SK-N-SH (cell line): ENCODE measurements at regions not wholly inside any gene's neighbourhood (a gene's known extent, or its start where the extent isn't known, plus 50 kb on each side); places are given as distances from the start of the nearest gene placed in this dataset.

ENCODE experiments used
- CTCF ChIA-PET: fragments of 300-600, 350-600 bp; formaldehyde crosslinking; extraction: SDS; loops from one replicate; lab custom pipeline; 2021; lab: Yijun Ruan, JAX
- POLR2A ChIA-PET: fragments of 350-600 bp; sonication (Branson Sonifier 250); formaldehyde crosslinking; extraction: SDS; loops from one replicate; lab custom pipeline; 2020; ENCODE audit warnings: antibody characterized with exemption, inconsistent platforms; lab: Yijun Ruan, JAX
- DNase-seq: peaks from one replicate; pipeline ENCODE4 v3.0.0; 2012
- H2AFZ ChIP-seq: fragments of 200-600 bp; sonication (generic); 2 replicates; pipeline ENCODE4 v1.8.1; 2016; ENCODE audit warnings: antibody characterized with exemption, mild to moderate bottlenecking, low read depth
- H3F3A ChIP-seq: fragments of 200-600 bp; sonication (generic); replicated peaks from 2 replicates; pipeline ENCODE3; 2016; ENCODE audit warnings: antibody characterized with exemption, mild to moderate bottlenecking; ENCODE audit not compliant: insufficient read depth
- H3K27ac ChIP-seq, 2 experiments: fragments of 200-500 bp in 1 of 2; fragments of 200-600 bp in 1 of 2; sonication (Bioruptor generic) in 1 of 2; sonication (generic), shearing (Covaris generic) in 1 of 2; 2 replicates each; pipeline versions ENCODE4 v1.5.1 to v1.6.1; 2014 to 2016; ENCODE audit warnings: low read depth in 2 of 2, inconsistent platforms in 1 of 2, low read length in 1 of 2, mild to moderate bottlenecking in 1 of 2, mixed read lengths in 1 of 2
- H3K27me3 ChIP-seq: fragments of 200-600 bp; sonication (generic), shearing (Covaris generic); 2 replicates; pipeline ENCODE4 v1.6.1; 2016; ENCODE audit warnings: mixed run types; ENCODE audit not compliant: insufficient read depth
- H3K36me3 ChIP-seq, 2 experiments: fragments of 200-500 bp in 1 of 2; fragments of 200-600 bp in 1 of 2; sonication (Bioruptor generic) in 1 of 2; sonication (generic) in 1 of 2; replicated peaks in 1 of 2; 2 replicates each; pipeline versions ENCODE3 to v1.5.1; 2014 to 2016; ENCODE audit warnings: low read length in 1 of 2, mild to moderate bottlenecking in 1 of 2; ENCODE audit not compliant: insufficient read depth in 2 of 2, control insufficient read depth in 1 of 2
- H3K4me1 ChIP-seq, 2 experiments: fragments of 200-500 bp in 1 of 2; fragments of 200-600 bp in 1 of 2; sonication (Bioruptor generic) in 1 of 2; sonication (generic), shearing (Covaris generic) in 1 of 2; 2 replicates each; pipeline versions ENCODE4 v1.5.1 to v1.6.1; 2014 to 2016; ENCODE audit warnings: low read depth in 1 of 2, low read length in 1 of 2, mixed run types in 1 of 2; ENCODE audit not compliant: insufficient read depth in 2 of 2, control insufficient read depth in 1 of 2
- H3K4me2 ChIP-seq: fragments of 200-600 bp; sonication (generic), shearing (Covaris generic); 2 replicates; pipeline ENCODE4 v1.6.1; 2017; ENCODE audit warnings: mixed run types
- H3K4me3 ChIP-seq, 2 experiments: fragments of 200-500 bp in 1 of 2; fragments of 200-600 bp in 1 of 2; sonication (Bioruptor generic) in 1 of 2; sonication (generic), shearing (Covaris generic) in 1 of 2; 2 replicates each; pipeline versions ENCODE4 v1.5.1 to v1.8.1; 2014 to 2016; ENCODE audit warnings: low read depth in 2 of 2, inconsistent platforms in 1 of 2, low read length in 1 of 2, mild to moderate bottlenecking in 1 of 2, mixed read lengths in 1 of 2, moderate library complexity in 1 of 2
- H3K79me2 ChIP-seq: fragments of 200-600 bp; sonication (generic); 2 replicates; pipeline ENCODE4 v1.8.1; 2017; ENCODE audit warnings: mild to moderate bottlenecking; ENCODE audit not compliant: insufficient read depth
- H3K9ac ChIP-seq: fragments of 200-600 bp; sonication (generic); 2 replicates; pipeline ENCODE4 v1.6.1; 2017; ENCODE audit warnings: mixed run types
- H3K9me2 ChIP-seq: fragments of 200-600 bp; sonication (generic); 2 replicates; pipeline ENCODE4 v1.6.1; 2017; ENCODE audit warnings: mixed run types
- H3K9me3 ChIP-seq: fragments of 200-600 bp; sonication (generic); 2 replicates; pipeline ENCODE4 v1.6.1; 2017; ENCODE audit warnings: mixed run types, mild to moderate bottlenecking, moderate library complexity
- H4K20me1 ChIP-seq: fragments of 200-600 bp; sonication (generic); 2 replicates; pipeline ENCODE4 v1.6.1; 2017; ENCODE audit warnings: mild to moderate bottlenecking, mixed run types; ENCODE audit not compliant: insufficient read depth
- ELF1 ChIP-seq: IDR thresholded peaks from 2 replicates; pipeline ENCODE4 v1.4.0; 2012
- EP300 ChIP-seq, 2 experiments: IDR thresholded peaks; 2 replicates each; pipeline versions ENCODE4 v1.4.0 to v1.6.1; 2012; ENCODE audit warnings: borderline replicate concordance in 1 of 2, low read depth in 1 of 2, low read length in 1 of 2
- EZH2phosphoT487 ChIP-seq: fragments of 200-600 bp; sonication (generic); IDR thresholded peaks from 2 replicates; pipeline ENCODE4 v1.6.1; 2017; ENCODE audit warnings: low read depth, mixed run types, mild to moderate bottlenecking, antibody characterized with exemption, moderate library complexity, borderline replicate concordance
- FOSL2 ChIP-seq: IDR thresholded peaks from 2 replicates; pipeline ENCODE4 v1.4.0; 2012; ENCODE audit warnings: low read depth, mild to moderate bottlenecking, moderate library complexity, borderline replicate concordance
- FOXM1 ChIP-seq: IDR thresholded peaks from 2 replicates; pipeline ENCODE4 v1.4.0; 2012; ENCODE audit warnings: low read depth, mild to moderate bottlenecking
- IRF3 ChIP-seq: fragments of 150-350 bp; IDR thresholded peaks from 2 replicates; pipeline ENCODE4 v1.6.1; 2016; ENCODE audit warnings: mild to moderate bottlenecking, low read depth, low read length
- JUND ChIP-seq: IDR thresholded peaks from 2 replicates; pipeline ENCODE4 v1.4.0; 2012
- MEF2A ChIP-seq: IDR thresholded peaks from 2 replicates; pipeline ENCODE4 v1.4.0; 2012; ENCODE audit warnings: low read depth, borderline replicate concordance
- MXI1 ChIP-seq: IDR thresholded peaks from 2 replicates; pipeline ENCODE4 v1.6.1; 2012; ENCODE audit warnings: mild to moderate bottlenecking, low read depth, low read length, improper control_type of control experiment
- NFIC ChIP-seq: IDR thresholded peaks from 2 replicates; pipeline ENCODE4 v1.4.0; 2012; ENCODE audit warnings: borderline replicate concordance
- PBX3 ChIP-seq: IDR thresholded peaks from 2 replicates; pipeline ENCODE4; 2012
- POLR2AphosphoS5 ChIP-seq: IDR thresholded peaks from 2 replicates; pipeline ENCODE4 v1.6.1; 2012; ENCODE audit warnings: low read depth, low read length
- RAD21 ChIP-seq: IDR thresholded peaks from 2 replicates; pipeline ENCODE4 v1.6.1; 2012; ENCODE audit warnings: mild to moderate bottlenecking, low read length
- RCOR1 ChIP-seq: fragments of 150-350 bp; IDR thresholded peaks from 2 replicates; pipeline ENCODE4 v1.6.1; 2017; ENCODE audit warnings: antibody characterized with exemption, low read length
- RFX5 ChIP-seq: IDR thresholded peaks from 2 replicates; pipeline ENCODE4 v1.6.1; 2012; ENCODE audit warnings: mild to moderate bottlenecking, improper control_type of control experiment, low read length
- TAF1 ChIP-seq: IDR thresholded peaks from 2 replicates; pipeline ENCODE4 v1.6.1; 2012; ENCODE audit warnings: low read depth, mild to moderate bottlenecking, low read length, moderate library complexity, borderline replicate concordance
- TCF12 ChIP-seq: IDR thresholded peaks from 2 replicates; pipeline ENCODE4 v1.4.0; 2012
- TEAD4 ChIP-seq: IDR thresholded peaks from 2 replicates; pipeline ENCODE4 v1.4.0; 2012; ENCODE audit warnings: mild to moderate bottlenecking, borderline replicate concordance; ENCODE audit not compliant: insufficient read depth
- USF1 ChIP-seq: IDR thresholded peaks from 2 replicates; pipeline ENCODE4 v1.4.0; 2012; ENCODE audit warnings: low read depth, borderline replicate concordance
- YY1 ChIP-seq: IDR thresholded peaks from 2 replicates; pipeline ENCODE4 v1.4.0; 2012; ENCODE audit warnings: low read depth, mild to moderate bottlenecking
- ZBTB33 ChIP-seq: IDR thresholded peaks from 2 replicates; pipeline ENCODE4 v1.4.0; 2012; ENCODE audit warnings: low read depth, borderline replicate concordance
- WGBS: methylation state at CpG from one replicate; pipeline ENCODE4 v1.1.6; 2017; ENCODE audit warnings: low lambda C conversion rate; 5-methylcytosine and 5-hydroxymethylcytosine counted together
- TF ChIP-seq, protein P1 (sequence below): fragments of 150-350 bp; IDR thresholded peaks from 2 replicates; pipeline ENCODE4 v1.6.1; 2017; ENCODE audit warnings: antibody characterized with exemption, low read length, low read depth, borderline replicate concordance

DNA sequence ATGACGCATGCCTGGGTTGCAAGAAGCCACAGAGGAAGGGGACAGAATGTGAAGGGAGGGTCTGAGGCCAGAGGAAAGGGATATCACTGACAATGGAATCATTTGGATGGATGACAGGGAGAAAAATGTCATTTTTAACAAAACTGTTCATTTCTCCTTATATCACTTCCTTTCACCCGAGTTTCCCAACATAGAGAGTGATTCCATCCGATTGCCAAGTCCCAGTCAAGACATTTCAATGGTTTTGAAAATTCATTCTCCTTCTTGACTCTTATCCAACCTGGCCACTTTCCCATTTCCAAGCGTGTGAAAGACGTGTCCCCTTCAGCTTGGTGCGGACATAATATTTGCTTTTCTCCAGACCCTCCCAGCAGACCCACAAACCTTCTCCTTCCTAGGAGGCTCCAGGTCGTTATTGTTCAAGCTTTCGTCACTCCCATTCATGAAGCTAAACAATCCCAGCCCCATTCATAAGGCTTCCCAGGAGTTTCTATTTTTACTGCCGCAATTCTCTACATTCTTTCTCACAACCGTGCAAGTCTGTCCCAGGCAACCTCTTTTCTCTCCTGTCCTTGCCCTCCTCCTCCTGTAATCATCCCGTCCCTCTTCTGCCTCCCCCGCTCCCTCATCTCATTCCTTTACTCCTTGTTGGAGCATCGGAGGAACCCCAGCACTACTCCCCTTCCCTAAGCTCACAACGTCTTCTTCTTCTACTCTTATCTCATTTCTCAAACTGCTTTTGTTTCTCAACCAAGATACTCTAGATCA, 301.3 kb upstream of the KLF6 start (continued):
- no peak for TF ChIP-seq IRF3
- TF ChIP-seq RFX5 = no peak

GRCh38 chr10:4083509-4084003, 298.5 kb upstream of the KLF6 start:
- Histone ChIP-seq H3K27me3 (no peaks in the 10 kb centered on the region), H3K79me2 (no peaks in the 10 kb centered on the region), H3K4me1 (peaks cover 22 to 23% of the 10 kb centered on the region in 2 experiments), H3K4me3 (no peak overlapping the region), H3K9me3 (no peaks in the 10 kb centered on the region), H3K9me2 (no peaks in the 10 kb centered on the region), H4K20me1 (no peaks in the 10 kb centered on the region), H3K27ac (peak overlapping the region; percentile 77 to 92), H3K36me3 (no peaks in the 10 kb centered on the region), H3K9ac (no peak overlapping the region), H3F3A (peaks cover 11% of the 10 kb centered on the region), H2AFZ (peak overlapping the region; percentile 53; the same call in 1 of the 2 replicates), H3K4me2 (0 out of 2 replicates have a peak overlapping the region, but pooled peaks have one; percentile 2)
- ChIA-PET POLR2A (interaction anchor here (0.7 kb wide), 1 partner anchor 298 kb away, joined by 3 read pairs; the partner anchor contains the start of gene KLF6), CTCF (interaction anchor here (0.8 to 1.1 kb wide), 3 partner anchors 8 to 41 kb away, joined by 3 to 4 read pairs (median 3); no protein-coding TSS in a partner anchor)
- peak; percentile 61 for DNase-seq
- WGBS = 35% methylated on average over 2 of the region's 2 CpGs
- TF ChIP-seq RAD21 = peak; percentile 54
- TF ChIP-seq, protein P1, sequence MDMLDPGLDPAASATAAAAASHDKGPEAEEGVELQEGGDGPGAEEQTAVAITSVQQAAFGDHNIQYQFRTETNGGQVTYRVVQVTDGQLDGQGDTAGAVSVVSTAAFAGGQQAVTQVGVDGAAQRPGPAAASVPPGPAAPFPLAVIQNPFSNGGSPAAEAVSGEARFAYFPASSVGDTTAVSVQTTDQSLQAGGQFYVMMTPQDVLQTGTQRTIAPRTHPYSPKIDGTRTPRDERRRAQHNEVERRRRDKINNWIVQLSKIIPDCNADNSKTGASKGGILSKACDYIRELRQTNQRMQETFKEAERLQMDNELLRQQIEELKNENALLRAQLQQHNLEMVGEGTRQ = no peak
- peak; percentile 50; the same call in 1 of the 2 replicates for TF ChIP-seq POLR2AphosphoS5
- TF ChIP-seq ZBTB33 = no peak
- TF ChIP-seq NFIC = peak; percentile 64; the same call in 1 of the 2 replicates
- TF ChIP-seq EP300 (IDR thresholded peaks at IDR 0.05; ENCODE audit: borderline replicate concordance in 1 of 2, low read depth in 1 of 2, low read length in 1 of 2) = peak; percentile 40 to 94; a peak in 3 of 4 replicates
- TF ChIP-seq JUND = no peak; the same call in 1 of the 2 replicates
- no peak for TF ChIP-seq YY1
- TF ChIP-seq PBX3 = peak; percentile 87
- no peak for TF ChIP-seq MXI1
- TF ChIP-seq FOSL2 = no peak
- no peak for TF ChIP-seq TAF1
- no peak for TF ChIP-seq ELF1
- TF ChIP-seq IRF3 = no peak
- TF ChIP-seq EZH2phosphoT487 = no peak
- TF ChIP-seq TCF12 = peak; percentile 92
- TF ChIP-seq FOXM1 = no peak
- no peak for TF ChIP-seq MEF2A
- TF ChIP-seq RFX5 = no peak
- peak; percentile 100 for TF ChIP-seq RCOR1
- TF ChIP-seq TEAD4 = peak; percentile 55; the same call in 1 of the 2 replicates
- TF ChIP-seq USF1 = no peak
